ENCODE measurements at regions not wholly inside any gene's neighbourhood (a gene's known extent, or its start where the extent isn't known, plus 50 kb on each side); places are given as distances from the start of the nearest gene placed in this dataset.
A peak's percentile ranks its signal among the peaks of the same experiment; 100 is the strongest.
"Not testable (repeated sequence)": the region's sequence is repeated elsewhere in the genome, so short reads cannot be mapped to it uniquely, and the experiment has no call there.

DNA sequence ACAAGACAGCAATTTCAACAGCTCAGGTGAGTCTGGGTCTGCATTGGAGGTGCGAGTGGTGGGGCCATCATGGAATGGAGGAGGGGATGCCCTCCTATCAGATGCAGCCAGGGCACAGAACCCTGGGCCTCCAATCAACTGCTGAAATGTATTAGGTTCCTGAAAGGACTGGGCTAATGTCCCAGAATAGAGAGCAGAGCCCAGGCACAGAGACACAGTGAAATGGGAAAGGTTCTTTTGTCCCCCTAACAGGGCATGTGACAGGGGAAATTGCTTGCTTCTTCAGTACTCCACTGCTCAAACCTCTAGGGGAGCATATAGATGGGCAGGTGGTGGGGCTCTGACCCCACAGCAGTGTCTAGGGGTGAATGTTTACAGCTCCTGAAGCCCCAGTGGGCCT is 87.3 kb upstream of the CLPB start:
- H3K27me3 ChIP-seq (ENCODE audit: control insufficient read depth in 3 of 3, insufficient read depth in 3 of 3, low read length in 2 of 3): no peaks in the 10 kb centered on the region
- 94 to 95% methylated on average over 1 of the region's 1 CpG for WGBS, 2 donors
- H3K4me1 ChIP-seq (ENCODE audit: control insufficient read depth in 5 of 5, insufficient read depth in 5 of 5, low read length in 5 of 5): no peaks in the 10 kb centered on the region
- H3K27ac ChIP-seq (ENCODE audit: low read depth in 1 of 2, low read length in 1 of 2): no peak overlapping the region
- H3K9ac ChIP-seq (ENCODE audit: insufficient read depth in 1 of 2, low read length in 2 of 2): no peak overlapping the region
- H3K4me3 ChIP-seq: no peak overlapping the region
- TF ChIP-seq, protein P1, sequence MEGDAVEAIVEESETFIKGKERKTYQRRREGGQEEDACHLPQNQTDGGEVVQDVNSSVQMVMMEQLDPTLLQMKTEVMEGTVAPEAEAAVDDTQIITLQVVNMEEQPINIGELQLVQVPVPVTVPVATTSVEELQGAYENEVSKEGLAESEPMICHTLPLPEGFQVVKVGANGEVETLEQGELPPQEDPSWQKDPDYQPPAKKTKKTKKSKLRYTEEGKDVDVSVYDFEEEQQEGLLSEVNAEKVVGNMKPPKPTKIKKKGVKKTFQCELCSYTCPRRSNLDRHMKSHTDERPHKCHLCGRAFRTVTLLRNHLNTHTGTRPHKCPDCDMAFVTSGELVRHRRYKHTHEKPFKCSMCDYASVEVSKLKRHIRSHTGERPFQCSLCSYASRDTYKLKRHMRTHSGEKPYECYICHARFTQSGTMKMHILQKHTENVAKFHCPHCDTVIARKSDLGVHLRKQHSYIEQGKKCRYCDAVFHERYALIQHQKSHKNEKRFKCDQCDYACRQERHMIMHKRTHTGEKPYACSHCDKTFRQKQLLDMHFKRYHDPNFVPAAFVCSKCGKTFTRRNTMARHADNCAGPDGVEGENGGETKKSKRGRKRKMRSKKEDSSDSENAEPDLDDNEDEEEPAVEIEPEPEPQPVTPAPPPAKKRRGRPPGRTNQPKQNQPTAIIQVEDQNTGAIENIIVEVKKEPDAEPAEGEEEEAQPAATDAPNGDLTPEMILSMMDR (IDR thresholded peaks at IDR 0.05; ENCODE audit: control extremely low read depth, extremely low read depth): no peak
- H3K9me3 ChIP-seq (ENCODE audit: control insufficient read depth in 4 of 4, insufficient read depth in 3 of 4, low read length in 3 of 4): no peaks in the 10 kb centered on the region
- DNase-seq: no peak
- no peak for ATAC-seq (ENCODE audit: insufficient read depth, low FRiP score)
- no peaks in the 10 kb centered on the region for H3K36me3 ChIP-seq (ENCODE audit: control insufficient read depth in 4 of 4, insufficient read depth in 4 of 4, low read length in 4 of 4)

DNA sequence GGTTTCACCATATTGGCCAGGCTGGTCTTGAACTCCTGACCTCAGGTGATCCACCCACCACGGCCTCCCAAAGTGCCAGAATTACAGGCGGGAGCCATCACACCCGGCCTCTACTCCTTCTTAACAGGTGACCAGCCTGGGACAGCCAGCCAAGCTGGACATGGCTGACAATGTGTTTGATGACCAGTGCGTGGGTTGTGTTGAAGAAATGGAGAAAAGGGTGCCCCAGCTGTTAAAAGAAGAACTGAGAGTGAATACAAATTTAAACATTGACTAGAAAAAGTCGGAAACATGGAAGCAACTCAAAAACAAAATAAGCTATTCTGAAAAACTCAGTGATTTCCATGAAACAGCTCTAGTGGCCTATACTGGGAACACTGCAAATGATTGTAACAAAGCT is 86.5 kb upstream of the CLPB start:
- no peak for DNase-seq
- Histone ChIP-seq H3K9ac (ENCODE audit: insufficient read depth in 1 of 2, low read length in 2 of 2) (no peak overlapping the region), H3K9me3 (ENCODE audit: control insufficient read depth in 4 of 4, insufficient read depth in 3 of 4, low read length in 3 of 4) (no peaks in the 10 kb centered on the region), H3K27ac (ENCODE audit: low read depth in 1 of 2, low read length in 1 of 2) (no peak overlapping the region), H3K27me3 (ENCODE audit: control insufficient read depth in 3 of 3, insufficient read depth in 3 of 3, low read length in 2 of 3) (no peaks in the 10 kb centered on the region), H3K36me3 (ENCODE audit: control insufficient read depth in 4 of 4, insufficient read depth in 4 of 4, low read length in 4 of 4) (no peaks in the 10 kb centered on the region), H3K4me3 (no peak overlapping the region), H3K4me1 (ENCODE audit: control insufficient read depth in 5 of 5, insufficient read depth in 5 of 5, low read length in 5 of 5) (no peaks in the 10 kb centered on the region)
- no peak for ATAC-seq (ENCODE audit: insufficient read depth, low FRiP score)
- 92% methylated on average over 5 of the region's 5 CpGs for whole genome bisulfite sequencing, 2 donors
- TF ChIP-seq, protein P1 (IDR thresholded peaks at IDR 0.05; ENCODE audit: control extremely low read depth, extremely low read depth): no peak

DNA sequence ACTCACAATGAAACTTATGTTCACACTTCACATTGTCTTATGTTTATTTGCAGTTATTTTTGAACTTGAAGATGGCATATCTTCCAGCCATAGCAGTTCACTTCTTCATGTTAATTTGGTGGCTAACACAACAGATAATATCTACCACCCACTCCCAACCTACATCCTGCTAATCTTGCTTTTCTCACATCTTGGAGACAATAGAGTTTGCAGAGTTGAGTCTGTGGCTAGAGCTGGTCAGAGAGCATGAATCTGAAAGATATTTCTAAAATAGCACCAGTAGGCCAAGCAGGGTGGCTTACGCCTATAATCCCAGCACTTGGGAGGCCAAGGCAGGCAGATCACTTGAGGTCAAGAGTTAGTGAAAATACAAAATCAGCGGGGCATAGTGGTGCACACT is 85.6 kb upstream of the CLPB start:
- WGBS, 2 donors: 72 to 88% methylated on average over 2 of the region's 2 CpGs
- not testable (repeated sequence) for ATAC-seq (ENCODE audit: insufficient read depth, low FRiP score)

DNA sequence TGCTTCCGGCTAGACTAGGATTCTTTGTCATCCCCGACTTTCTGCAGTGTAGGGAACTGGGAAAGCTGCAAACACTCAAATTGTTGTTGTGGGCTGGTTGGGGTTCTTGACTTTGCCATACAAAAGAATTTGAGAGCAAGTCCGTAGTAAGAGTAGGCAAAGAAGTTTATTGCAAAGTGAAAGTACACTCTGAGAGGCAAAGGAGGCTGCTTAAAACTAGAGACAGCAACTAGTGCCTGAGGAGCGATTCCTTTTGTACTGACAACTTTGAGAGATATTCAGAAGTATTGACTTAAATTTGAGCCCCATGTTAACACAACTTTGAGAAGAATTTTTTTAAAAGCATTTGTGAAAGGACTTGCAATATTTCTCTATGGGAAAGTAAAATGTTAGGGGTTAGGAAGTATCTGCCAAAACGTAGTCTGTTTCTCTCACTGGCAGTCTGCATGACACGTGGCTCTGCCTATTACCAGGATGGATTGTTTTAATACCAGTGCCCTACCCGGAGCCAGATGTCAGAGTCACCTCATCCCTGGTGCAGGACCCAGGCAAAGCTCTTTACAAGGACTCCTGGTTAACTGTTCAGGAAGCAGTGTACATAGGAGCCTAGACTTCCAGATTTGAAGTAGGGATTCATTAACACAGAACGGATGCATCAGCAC is 85.0 kb upstream of the CLPB start:
- Histone ChIP-seq H3K4me1 (ENCODE audit: control insufficient read depth in 5 of 5, insufficient read depth in 5 of 5, low read length in 5 of 5) (no peaks in the 10 kb centered on the region), H3K27ac (ENCODE audit: low read depth in 1 of 2, low read length in 1 of 2) (no peak overlapping the region), H3K9me3 (ENCODE audit: control insufficient read depth in 4 of 4, insufficient read depth in 3 of 4, low read length in 3 of 4) (no peaks in the 10 kb centered on the region), H3K36me3 (ENCODE audit: control insufficient read depth in 4 of 4, insufficient read depth in 4 of 4, low read length in 4 of 4) (no peaks in the 10 kb centered on the region), H3K27me3 (ENCODE audit: control insufficient read depth in 3 of 3, insufficient read depth in 3 of 3, low read length in 2 of 3) (no peaks in the 10 kb centered on the region), H3K9ac (ENCODE audit: insufficient read depth in 1 of 2, low read length in 2 of 2) (no peak overlapping the region), H3K4me3 (no peak overlapping the region)
- ATAC-seq (ENCODE audit: insufficient read depth, low FRiP score) (no peak), DNase-seq (peak in 1 of 3 donors; percentile 49)
- TF ChIP-seq, protein P1 (IDR thresholded peaks at IDR 0.05; ENCODE audit: control extremely low read depth, extremely low read depth): no peak
- 30 to 33% methylated on average over 8 of the region's 8 CpGs for WGBS, 2 donors

More for the DNA sequence above, 85.6 kb upstream of the CLPB start:
- H3K27ac ChIP-seq (ENCODE audit: low read depth in 1 of 2, low read length in 1 of 2); H3K9ac ChIP-seq (ENCODE audit: insufficient read depth in 1 of 2, low read length in 2 of 2); H3K4me1 ChIP-seq (ENCODE audit: control insufficient read depth in 5 of 5, insufficient read depth in 5 of 5, low read length in 5 of 5); H3K36me3 ChIP-seq (ENCODE audit: control insufficient read depth in 4 of 4, insufficient read depth in 4 of 4, low read length in 4 of 4); H3K4me3 ChIP-seq; H3K27me3 ChIP-seq (ENCODE audit: control insufficient read depth in 3 of 3, insufficient read depth in 3 of 3, low read length in 2 of 3); H3K9me3 ChIP-seq (ENCODE audit: control insufficient read depth in 4 of 4, insufficient read depth in 3 of 4, low read length in 3 of 4); DNase-seq: not testable (repeated sequence)

Measured in lung (tissue), 11 donors.